ENCODE measurements at regions not wholly inside any gene's neighbourhood (a gene's known extent, or its start where the extent isn't known, plus 50 kb on each side); places are given as distances from the start of the nearest gene placed in this dataset.

DNA sequence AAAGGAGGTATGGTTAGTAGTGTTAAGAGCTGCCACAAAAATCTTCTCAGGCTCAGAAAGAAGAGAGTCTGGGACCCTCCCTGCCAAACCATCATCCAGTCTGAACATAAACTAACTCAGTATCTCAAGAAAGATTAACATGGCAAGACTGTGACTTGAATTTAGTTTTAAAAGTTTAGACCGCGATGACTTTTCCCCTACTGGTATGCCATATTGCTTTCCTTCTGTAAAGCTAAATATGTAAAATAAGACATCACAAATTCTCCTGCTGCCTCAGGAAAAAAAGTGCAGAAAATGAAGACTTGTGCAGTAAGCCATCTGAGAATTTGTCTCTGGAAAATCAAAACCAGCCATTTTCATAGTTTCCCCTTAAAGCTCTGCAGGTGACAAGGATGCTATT is 85.2 kb upstream of the STARD4 start:
- H3K4me1 ChIP-seq (ENCODE audit: control insufficient read depth in 1 of 2, low read depth in 2 of 2) = no peaks in the 10 kb centered on the region

DNA sequence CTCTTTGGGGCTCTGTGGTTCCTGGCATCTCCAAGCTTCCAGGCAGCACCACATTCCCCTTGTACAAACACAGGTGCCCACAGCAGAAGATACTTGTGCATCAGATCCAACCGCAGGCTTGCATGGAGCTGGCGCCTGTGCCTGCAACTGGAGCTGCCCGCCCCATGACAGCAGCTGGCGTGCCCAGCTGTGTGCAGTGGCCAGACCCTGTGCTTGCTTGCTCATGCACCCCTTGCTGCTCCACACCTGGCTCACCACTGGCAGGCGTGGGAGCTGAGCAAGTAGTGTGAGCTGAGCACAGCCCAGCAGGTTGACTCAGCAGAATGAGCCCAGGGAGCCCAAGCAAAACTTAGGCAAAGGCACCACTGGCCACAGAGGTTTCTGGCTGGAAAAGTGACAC is 84.4 kb upstream of the STARD4 start:
- DNase-seq (ENCODE audit: low spot score) = no peak
- Histone ChIP-seq H3K9me3 (no peaks in the 10 kb centered on the region), H3K27me3 (replicated peaks; ENCODE audit: insufficient read depth) (no peaks in the 10 kb centered on the region), H3K4me3 (no peak overlapping the region), H3K27ac (no peak overlapping the region), H3K4me1 (ENCODE audit: control insufficient read depth in 1 of 2, low read depth in 2 of 2) (no peaks in the 10 kb centered on the region), H3K36me3 (no peaks in the 10 kb centered on the region)
- TF ChIP-seq, protein P1, sequence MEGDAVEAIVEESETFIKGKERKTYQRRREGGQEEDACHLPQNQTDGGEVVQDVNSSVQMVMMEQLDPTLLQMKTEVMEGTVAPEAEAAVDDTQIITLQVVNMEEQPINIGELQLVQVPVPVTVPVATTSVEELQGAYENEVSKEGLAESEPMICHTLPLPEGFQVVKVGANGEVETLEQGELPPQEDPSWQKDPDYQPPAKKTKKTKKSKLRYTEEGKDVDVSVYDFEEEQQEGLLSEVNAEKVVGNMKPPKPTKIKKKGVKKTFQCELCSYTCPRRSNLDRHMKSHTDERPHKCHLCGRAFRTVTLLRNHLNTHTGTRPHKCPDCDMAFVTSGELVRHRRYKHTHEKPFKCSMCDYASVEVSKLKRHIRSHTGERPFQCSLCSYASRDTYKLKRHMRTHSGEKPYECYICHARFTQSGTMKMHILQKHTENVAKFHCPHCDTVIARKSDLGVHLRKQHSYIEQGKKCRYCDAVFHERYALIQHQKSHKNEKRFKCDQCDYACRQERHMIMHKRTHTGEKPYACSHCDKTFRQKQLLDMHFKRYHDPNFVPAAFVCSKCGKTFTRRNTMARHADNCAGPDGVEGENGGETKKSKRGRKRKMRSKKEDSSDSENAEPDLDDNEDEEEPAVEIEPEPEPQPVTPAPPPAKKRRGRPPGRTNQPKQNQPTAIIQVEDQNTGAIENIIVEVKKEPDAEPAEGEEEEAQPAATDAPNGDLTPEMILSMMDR (IDR thresholded peaks at IDR 0.05) = no peak
- ATAC-seq (ENCODE audit: insufficient number of reproducible peaks, low FRiP score, low read depth) = no peak

More for the DNA sequence above, 85.2 kb upstream of the STARD4 start:
- H3K27ac ChIP-seq = no peak overlapping the region
- no peaks in the 10 kb centered on the region for H3K27me3 ChIP-seq (replicated peaks; ENCODE audit: insufficient read depth)
- no peak overlapping the region for H3K4me3 ChIP-seq
- DNase-seq (ENCODE audit: low spot score) (no peak), ATAC-seq (ENCODE audit: insufficient number of reproducible peaks, low FRiP score, low read depth) (no peak)
- H3K9me3 ChIP-seq = no peaks in the 10 kb centered on the region
- no peaks in the 10 kb centered on the region for H3K36me3 ChIP-seq
- TF ChIP-seq, protein P1 (IDR thresholded peaks at IDR 0.05) = no peak

DNA sequence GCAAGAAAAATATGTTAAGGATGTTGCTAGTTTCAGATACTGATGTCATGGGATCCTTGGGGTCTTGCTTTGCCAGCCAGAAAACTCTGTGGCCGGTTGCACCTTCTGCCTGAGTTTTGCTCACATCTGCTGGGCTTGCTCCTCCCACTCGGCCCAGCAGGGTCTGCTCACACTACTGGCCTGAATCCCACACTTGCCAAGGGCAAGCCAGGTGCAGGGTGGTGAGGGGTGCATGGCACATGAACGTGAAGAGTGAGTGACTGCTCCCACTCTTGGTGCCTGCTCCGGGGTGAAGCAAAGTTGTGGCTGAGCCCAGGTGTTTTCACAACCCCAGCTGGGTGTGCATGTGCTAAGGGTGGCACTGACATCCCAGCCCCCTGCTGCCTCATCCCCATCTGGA is 83.1 kb upstream of the STARD4 start:
- Histone ChIP-seq H3K9me3 (no peaks in the 10 kb centered on the region), H3K27me3 (replicated peaks; ENCODE audit: insufficient read depth) (no peaks in the 10 kb centered on the region), H3K4me3 (no peak overlapping the region), H3K4me1 (ENCODE audit: control insufficient read depth in 1 of 2, low read depth in 2 of 2) (no peaks in the 10 kb centered on the region), H3K27ac (no peak overlapping the region), H3K36me3 (no peaks in the 10 kb centered on the region)
- ATAC-seq (ENCODE audit: insufficient number of reproducible peaks, low FRiP score, low read depth) (no peak), DNase-seq (ENCODE audit: low spot score) (no peak)
- TF ChIP-seq, protein P1 (IDR thresholded peaks at IDR 0.05) = no peak

DNA sequence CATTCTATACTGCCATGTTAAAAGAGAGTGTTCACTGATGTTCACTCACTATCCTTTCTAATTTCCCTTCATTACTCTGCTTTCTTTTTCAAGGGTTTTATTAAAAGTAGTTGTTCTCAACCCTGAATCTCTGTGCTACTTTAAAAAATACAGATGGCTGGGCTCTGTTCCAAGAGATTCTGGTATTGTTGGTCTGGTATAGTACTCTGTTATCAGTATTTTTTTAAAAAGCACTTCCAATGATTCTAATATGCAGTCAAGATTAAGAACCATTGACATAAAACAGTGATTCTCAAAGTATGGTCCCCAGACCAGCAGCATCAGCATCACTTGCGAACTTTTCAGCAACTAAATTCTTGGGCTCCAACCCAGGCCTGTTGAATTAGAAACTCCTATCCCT is 77.0 kb upstream of the STARD4 start:
- Histone ChIP-seq H3K27me3 (replicated peaks; ENCODE audit: insufficient read depth) (no peaks in the 10 kb centered on the region), H3K9me3 (no peaks in the 10 kb centered on the region), H3K4me3 (no peak overlapping the region), H3K36me3 (no peaks in the 10 kb centered on the region), H3K27ac (no peak overlapping the region), H3K4me1 (ENCODE audit: control insufficient read depth in 1 of 2, low read depth in 2 of 2) (no peaks in the 10 kb centered on the region)
- DNase-seq (ENCODE audit: low spot score) = no peak
- ATAC-seq (ENCODE audit: insufficient number of reproducible peaks, low FRiP score, low read depth) = no peak
- TF ChIP-seq, protein P1 (IDR thresholded peaks at IDR 0.05) = no peak

DNA sequence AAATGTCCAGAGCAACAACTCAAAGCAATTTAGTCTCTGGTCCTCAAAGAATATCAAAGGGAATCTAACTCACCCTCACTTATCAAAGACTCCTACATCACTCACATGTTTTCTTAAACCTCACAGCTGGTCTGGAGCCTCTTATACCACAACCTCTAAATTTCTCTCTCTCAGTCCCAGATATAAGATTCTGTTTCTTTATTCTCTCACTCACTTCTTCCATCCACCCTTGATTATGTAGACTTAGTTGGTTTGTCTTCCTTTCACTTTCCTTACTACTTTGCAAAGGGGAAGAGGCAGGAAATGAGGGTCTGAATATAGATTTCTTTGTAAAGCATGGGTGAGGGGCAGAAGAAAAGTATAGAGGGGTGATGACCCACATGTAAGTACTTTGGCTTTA is 75.4 kb upstream of the STARD4 start:
- no peaks in the 10 kb centered on the region for H3K9me3 ChIP-seq
- no peak for ATAC-seq (ENCODE audit: insufficient number of reproducible peaks, low FRiP score, low read depth)
- TF ChIP-seq, protein P1 (IDR thresholded peaks at IDR 0.05) = no peak

More for the DNA sequence above, 75.4 kb upstream of the STARD4 start:
- Histone ChIP-seq H3K36me3 (no peaks in the 10 kb centered on the region), H3K4me1 (ENCODE audit: control insufficient read depth in 1 of 2, low read depth in 2 of 2) (peaks cover 6 to 7% of the 10 kb centered on the region in 2 donors), H3K27ac (no peak overlapping the region), H3K27me3 (replicated peaks; ENCODE audit: insufficient read depth) (no peaks in the 10 kb centered on the region), H3K4me3 (no peak overlapping the region)
- no peak for DNase-seq (ENCODE audit: low spot score)
